ENCODE measurements at regions not wholly inside any gene's neighbourhood (a gene's known extent, or its start where the extent isn't known, plus 50 kb on each side); places are given as distances from the start of the nearest gene placed in this dataset.

DNA sequence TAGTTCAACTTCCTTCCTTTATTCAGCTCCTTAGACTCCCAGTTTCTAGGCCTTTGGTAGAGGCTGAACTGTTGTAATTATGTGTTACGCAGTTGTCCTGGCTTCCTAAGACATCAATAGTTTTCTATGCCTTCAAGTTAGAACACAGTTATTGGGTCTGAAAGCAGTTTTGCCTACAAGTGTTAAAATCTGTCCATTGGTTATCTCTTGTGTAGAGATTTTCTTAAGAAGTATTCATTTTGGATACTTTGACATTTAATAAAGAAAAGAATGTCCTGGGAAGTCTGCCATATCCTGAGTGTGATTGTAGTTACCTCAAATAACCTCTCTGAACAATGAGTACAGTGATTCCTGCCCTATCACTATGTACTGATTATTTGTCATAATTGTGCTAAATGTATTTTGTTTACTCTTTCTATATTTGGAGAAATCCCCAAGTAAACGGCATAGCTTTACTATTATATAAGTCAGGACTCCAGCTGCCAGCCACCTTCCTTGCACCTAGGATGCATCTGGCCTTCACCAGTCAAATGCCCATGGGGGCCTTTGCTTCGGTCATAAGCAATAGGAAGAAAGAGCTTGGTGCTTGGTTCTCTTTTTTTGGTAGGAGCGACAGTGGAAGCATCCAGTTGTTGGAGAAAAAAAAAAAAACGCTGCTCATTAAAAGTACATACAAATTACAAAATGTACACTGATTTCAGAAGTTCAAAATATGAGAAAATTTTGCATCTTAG, 449.5 kb upstream of the PKDCC start:
- DNase-seq (ENCODE audit: low spot score), result no peak

DNA sequence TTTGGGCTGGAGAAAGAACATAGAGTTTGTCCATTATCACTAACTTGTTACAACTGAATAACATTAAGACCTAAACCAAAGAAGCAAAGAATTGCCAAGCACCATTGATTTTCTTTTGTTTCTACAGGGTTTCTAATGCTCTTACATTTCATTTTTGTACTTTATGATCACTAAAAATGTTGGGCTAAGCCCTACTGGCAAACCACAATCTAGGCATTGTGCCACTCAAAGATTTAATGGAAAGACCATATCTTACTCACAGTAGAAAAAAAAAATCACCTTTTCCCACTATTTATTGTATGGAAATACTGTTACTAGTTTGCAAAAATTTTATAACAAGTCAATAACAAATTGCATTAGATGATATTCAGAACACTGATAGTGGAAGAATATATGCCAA, 447.4 kb upstream of the PKDCC start:
- no peak for DNase-seq (ENCODE audit: low spot score)

DNA sequence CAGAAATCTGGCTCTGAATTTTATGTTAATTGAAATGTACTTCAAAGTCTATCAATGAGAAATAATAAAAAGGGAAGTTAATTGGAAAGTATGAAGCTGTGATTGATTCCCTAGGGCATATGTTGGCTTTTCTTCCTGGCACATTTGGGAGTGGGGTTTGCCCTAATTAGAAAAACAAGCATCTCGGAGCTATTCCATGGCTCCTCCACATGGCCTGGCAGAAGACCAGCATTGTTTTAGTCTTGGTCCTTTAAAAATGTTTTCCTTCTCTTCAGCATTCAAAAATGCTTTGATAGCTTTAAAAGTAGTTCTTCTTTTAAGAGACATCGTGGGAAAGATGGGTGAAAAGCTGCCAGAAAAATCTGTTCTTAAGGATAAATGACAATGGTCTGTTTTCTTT, 445.5 kb upstream of the PKDCC start:
- DNase-seq (ENCODE audit: low spot score), result no peak

DNA sequence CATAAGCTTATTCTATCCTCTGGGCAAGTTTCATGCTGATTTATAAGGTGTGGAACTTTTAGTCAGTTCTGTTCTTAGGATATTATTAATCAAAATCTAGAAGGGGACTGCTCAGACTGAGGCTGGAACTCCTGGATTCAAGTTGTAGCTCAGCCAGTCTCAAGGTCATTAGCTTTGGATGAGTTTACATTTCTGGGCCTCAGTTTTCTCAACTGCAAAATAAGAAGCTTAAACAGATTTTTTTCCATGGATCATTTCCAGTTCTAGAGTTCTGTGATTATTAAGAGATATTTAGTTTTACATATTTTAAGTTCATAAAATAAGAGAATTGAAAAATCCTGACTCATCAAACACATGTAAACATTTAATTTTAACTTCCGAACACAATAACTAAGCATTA, 442.5 kb upstream of the PKDCC start:
- DNase-seq (ENCODE audit: low spot score), result no peak

- no peak for DNase-seq (ENCODE audit: low spot score)
Observed at GRCh38 chr2:41605914-41606313, 441.9 kb upstream of the PKDCC start.

GRCh38 chr2:41610501-41611190, 437.2 kb upstream of the PKDCC start:
- no peak for DNase-seq (ENCODE audit: low spot score)

- DNase-seq (ENCODE audit: low spot score), result no peak
Observed at GRCh38 chr2:41618754-41619153, 429.1 kb upstream of the PKDCC start.

GRCh38 chr2:41621095-41621494, 426.7 kb upstream of the PKDCC start:
- DNase-seq (ENCODE audit: low spot score), result no peak

- DNase-seq (ENCODE audit: low spot score), result no peak
Observed at GRCh38 chr2:41621563-41621962, 426.3 kb upstream of the PKDCC start.

DNA sequence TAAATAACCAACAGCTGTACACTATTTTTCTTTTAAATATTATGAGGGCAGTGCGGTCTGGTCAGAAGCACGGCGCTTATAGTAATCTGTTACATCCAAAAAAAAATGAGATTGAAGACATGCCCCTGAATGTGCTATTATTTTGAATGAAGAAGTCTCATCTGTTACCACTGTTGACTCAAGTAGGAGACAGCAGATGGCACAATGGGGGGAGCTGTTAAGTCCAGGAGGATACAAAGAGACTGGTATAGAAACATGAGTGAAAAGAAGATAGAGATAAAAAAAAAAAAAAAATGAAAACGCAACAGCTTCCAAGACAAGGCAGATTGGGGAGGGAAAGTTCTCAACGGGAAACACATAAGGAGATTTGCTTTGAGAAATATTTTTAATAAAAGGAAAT, 425.5 kb upstream of the PKDCC start:
- DNase-seq (ENCODE audit: low spot score), result no peak

DNA sequence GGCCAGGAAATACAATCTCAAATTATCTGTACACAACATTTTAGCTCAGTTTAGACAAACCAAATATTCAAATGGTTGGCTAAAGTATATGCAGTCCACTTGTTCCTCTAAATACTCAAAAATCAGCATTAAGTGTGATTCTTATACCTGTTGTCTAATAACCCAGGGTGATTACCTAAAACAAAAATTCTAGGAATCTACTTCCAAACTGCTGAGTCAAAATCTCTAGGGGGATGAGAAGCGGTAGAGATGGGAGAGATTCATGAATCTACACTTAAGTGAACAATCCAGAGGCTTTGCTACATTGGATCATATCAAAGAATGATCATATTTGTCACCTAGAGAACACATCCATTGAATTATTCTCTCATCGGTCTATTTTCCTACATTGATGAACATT, 420.9 kb upstream of the PKDCC start:
- no peak for DNase-seq (ENCODE audit: low spot score)

GRCh38 chr2:41634686-41635085, 413.1 kb upstream of the PKDCC start:
- no peak for DNase-seq (ENCODE audit: low spot score)

DNA sequence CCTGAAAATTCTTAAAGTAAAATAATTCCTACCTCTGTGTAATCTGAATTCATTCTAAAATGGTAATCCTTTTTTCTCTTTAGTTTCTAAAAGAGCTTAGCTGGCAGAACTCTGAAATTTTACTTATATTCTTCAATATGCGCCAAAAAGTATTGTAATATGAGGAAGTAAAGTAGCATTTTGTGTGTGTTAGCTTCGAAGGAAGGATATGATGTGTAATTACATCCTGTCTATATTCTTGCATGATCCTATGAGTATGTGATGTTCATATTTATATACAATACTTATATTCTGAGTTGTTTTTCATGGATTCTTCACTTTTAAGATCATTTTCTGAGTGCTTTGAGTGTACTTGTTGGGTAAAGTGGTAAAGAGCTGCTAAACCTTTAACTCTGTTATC, 402.9 kb upstream of the PKDCC start:
- no peak for DNase-seq (ENCODE audit: low spot score)

DNA sequence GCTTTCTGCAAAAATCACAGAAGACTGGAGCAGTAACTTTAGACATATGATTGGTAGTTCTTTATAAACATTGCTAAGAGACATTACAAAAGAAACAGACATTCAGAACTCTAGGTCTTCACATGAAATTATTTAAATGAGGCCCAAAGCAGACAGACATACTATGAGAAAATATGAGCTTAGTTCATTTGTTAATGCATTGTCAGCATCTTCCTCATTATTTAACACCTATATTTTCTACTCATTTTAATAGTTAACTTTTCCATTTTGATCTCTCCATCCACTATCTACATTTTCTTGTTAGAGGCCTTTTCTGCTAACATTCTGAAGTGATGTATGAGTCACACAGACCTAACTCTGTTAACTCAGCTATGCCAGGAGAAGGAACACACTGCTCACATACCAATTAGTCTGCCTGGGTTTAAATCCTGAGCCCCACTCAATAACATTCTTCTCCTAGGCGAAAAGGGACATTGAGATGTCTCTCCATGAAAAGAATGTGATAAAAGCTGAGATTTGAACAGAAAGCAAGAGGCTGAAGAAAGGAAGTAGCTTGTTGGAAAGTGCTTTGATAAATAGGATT, 400.3 kb upstream of the PKDCC start:
- DNase-seq (ENCODE audit: low spot score), result no peak

- DNase-seq (ENCODE audit: low spot score), result no peak
Observed at GRCh38 chr2:41657226-41657625, 390.6 kb upstream of the PKDCC start.

- DNase-seq (ENCODE audit: low spot score), result no peak
Observed at GRCh38 chr2:41659758-41660157, 388.1 kb upstream of the PKDCC start.

- no peak for DNase-seq (ENCODE audit: low spot score)
Observed at GRCh38 chr2:41662461-41662860, 385.4 kb upstream of the PKDCC start.

DNA sequence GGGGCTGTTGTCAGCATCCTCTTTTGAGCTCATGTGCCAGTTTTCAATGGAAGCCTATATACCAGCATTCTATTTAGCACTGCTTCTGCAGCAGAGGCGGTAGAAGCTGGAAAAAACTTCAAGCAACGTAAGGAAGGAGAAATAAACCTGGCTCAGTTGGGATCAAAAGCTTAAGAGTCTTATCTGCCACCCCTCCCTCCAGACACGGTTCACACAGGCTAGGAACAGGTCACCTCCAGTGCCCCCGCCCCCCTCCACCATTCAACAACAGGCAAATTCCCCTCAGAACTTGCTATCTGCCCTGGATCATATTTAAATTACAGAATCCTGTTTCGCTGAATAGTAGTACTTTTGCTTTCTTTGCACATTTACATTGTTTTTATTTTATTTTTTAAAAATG, 384.8 kb upstream of the PKDCC start:
- no peak for DNase-seq (ENCODE audit: low spot score)

DNA sequence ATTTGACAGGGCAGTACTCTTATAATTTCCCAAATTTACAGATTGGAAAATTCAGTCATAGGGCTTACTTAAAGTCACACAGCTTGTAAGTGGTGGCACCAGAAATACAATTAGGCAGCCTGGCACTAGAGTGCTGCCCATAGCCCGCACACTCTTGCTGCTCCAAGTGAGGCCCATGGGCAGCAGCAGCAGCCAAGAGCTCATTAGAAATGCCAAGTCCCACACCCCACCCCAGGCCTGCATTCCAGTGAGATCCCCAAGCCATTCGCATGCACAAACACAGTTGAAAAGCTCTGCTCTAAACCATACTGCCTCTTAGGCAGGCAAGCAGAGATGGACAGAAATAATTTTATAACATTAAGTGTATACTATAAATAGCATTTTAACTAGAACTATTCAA, 379.3 kb upstream of the PKDCC start:
- no peak for DNase-seq (ENCODE audit: low spot score)

- no peak for DNase-seq (ENCODE audit: low spot score)
Observed at GRCh38 chr2:41678639-41679038, 369.2 kb upstream of the PKDCC start.

DNA sequence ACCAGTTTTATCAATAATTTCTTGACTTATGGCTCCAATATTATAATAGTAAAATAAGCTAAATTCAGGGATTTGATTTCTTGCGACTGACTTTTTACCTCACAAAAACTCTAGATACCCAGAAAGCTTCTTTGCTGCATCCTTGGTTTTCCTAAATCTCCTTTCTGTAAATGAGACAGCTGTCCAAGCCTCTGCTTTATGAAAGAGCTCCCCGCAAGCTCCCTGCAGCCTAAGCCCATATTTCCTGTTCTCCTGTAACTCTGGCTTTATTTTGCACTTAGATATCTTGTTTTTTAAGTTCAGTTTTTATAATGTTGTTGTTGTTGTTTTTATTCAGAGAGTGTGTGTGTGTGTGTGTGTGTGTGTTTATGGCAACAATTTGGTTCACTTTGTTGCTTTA, 361.7 kb upstream of the PKDCC start:
- no peak for DNase-seq (ENCODE audit: low spot score)

GRCh38 chr2:41691561-41691960, 356.3 kb upstream of the PKDCC start:
- DNase-seq (ENCODE audit: low spot score), result no peak

- DNase-seq (ENCODE audit: low spot score), result no peak
Observed at GRCh38 chr2:41694536-41695049, 353.2 kb upstream of the PKDCC start.

Measured in germinal center (tissue), 1 donor.